Left hindlimb (tissue), 1 donor: ENCODE measurements at regions not wholly inside any gene's neighbourhood (a gene's known extent, or its start where the extent isn't known, plus 50 kb on each side); places are given as distances from the start of the nearest gene placed in this dataset.
A peak's percentile ranks its signal among the peaks of the same experiment; 100 is the strongest.

Experiments used
- DNase-seq: peaks from one replicate; pipeline ENCODE4 v3.0.0-alpha.2; 2018

GRCh38 chr11:27761356-27761755, 61.1 kb upstream of the BDNF start:
- DNase-seq = no peak

GRCh38 chr11:27757953-27758352, 57.7 kb upstream of the BDNF start:
- DNase-seq = peak; percentile 40

GRCh38 chr11:27754035-27755017, 54.1 kb upstream of the BDNF start:
- DNase-seq = peak; percentile 42
